ENCODE measurements at regions not wholly inside any gene's neighbourhood (a gene's known extent, or its start where the extent isn't known, plus 50 kb on each side); places are given as distances from the start of the nearest gene placed in this dataset.

DNA sequence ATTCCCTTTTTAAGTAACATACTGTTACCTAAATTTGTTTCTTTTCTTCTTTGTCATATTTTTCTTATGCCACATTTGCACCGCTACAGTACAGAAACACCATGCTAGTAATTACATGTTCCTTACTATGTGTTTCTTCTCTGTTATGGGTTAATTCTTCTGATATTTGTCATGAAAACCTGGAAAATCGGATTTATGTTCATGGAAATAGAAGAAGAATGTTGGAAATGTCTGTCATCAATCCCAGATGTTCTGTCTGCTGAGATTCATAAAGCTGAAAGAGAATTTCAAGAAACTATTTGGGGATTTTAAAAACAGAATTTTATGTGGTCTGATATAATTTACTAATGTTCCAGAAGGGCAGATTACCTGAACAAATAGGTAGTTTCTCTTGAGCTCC lies 305.2 kb upstream of the NREP start:
- TF ChIP-seq, protein P1, sequence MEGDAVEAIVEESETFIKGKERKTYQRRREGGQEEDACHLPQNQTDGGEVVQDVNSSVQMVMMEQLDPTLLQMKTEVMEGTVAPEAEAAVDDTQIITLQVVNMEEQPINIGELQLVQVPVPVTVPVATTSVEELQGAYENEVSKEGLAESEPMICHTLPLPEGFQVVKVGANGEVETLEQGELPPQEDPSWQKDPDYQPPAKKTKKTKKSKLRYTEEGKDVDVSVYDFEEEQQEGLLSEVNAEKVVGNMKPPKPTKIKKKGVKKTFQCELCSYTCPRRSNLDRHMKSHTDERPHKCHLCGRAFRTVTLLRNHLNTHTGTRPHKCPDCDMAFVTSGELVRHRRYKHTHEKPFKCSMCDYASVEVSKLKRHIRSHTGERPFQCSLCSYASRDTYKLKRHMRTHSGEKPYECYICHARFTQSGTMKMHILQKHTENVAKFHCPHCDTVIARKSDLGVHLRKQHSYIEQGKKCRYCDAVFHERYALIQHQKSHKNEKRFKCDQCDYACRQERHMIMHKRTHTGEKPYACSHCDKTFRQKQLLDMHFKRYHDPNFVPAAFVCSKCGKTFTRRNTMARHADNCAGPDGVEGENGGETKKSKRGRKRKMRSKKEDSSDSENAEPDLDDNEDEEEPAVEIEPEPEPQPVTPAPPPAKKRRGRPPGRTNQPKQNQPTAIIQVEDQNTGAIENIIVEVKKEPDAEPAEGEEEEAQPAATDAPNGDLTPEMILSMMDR (IDR thresholded peaks at IDR 0.05) = no peak
- TF ChIP-seq POLR2A (IDR thresholded peaks at IDR 0.05; ENCODE audit: low read depth) = no peak
